ENCODE measurements at regions not wholly inside any gene's neighbourhood (a gene's known extent, or its start where the extent isn't known, plus 50 kb on each side); places are given as distances from the start of the nearest gene placed in this dataset.

DNA sequence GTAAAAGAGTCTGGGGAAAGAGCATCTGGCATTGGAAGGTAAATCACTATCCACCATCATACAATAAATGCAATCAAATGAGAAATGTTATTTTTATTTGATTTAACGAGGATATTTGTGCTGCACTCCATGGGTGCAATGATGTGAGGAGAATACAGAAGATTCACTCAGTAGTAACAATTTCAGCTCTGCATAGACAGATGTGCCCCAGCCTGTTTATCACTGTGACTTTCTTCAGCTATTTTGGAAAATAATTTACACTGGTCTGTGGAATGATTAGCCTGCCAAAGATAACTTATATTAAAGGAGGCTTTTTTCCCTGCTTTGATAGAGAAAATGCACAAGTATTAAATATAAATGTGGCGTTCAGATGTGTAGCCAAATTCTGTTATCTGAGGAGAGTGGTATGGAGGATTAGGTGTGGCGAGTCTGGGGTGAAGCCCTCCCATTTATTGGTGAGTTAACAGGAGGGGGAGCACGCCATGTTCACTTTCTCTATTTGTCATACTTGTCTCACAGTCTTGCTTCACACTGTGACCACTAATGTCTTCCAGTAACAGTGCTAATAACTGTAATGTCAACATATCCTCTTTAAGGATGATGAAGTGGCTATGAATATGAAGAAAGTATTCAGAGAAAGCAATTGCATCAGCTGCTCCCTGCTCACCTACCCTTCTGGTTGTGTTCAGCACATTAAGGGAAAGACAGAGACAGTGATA, 645.6 kb downstream of the MMUT start:
- peak; percentile 44 for DNase-seq (ENCODE audit: low read depth)

DNA sequence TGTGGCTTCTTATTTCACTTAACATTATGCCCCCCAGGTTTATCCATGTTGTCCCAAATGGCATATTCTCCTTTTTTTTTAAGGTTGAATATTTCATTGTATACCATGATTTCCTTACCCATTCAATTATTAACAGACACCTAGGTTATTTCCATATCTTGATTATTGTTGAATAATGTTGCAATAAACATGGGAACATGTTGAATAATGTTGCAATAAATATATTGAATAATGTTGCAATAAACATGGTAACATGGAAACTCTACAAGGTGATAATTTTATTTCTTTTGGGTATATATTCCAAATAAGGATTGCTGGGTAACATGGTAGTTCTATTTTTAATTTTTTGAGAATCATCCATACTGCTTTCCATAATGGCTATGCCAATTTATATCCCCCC, 648.1 kb downstream of the MMUT start:
- DNase-seq (ENCODE audit: low read depth), result no peak

DNA sequence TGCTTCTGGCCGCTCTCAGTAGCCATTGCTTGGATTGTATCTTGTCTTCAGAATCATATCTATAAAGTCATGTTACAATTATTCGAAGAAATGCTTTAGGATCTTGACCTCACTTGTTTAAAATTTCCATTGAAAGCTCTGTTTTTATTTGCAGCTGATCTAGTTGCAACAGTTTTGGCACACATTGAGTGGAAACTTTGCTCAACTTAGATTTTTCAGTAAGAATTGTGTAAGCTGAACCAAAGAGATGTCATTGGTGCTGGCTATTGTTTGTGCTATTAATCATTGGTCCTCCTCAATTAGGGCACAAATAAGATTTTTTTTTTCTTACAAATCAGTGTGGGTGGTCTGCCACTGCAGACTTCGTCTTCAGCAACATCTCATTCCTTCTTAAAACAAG, 649.2 kb downstream of the MMUT start:
- peak; percentile 43 for DNase-seq (ENCODE audit: low read depth)

DNA sequence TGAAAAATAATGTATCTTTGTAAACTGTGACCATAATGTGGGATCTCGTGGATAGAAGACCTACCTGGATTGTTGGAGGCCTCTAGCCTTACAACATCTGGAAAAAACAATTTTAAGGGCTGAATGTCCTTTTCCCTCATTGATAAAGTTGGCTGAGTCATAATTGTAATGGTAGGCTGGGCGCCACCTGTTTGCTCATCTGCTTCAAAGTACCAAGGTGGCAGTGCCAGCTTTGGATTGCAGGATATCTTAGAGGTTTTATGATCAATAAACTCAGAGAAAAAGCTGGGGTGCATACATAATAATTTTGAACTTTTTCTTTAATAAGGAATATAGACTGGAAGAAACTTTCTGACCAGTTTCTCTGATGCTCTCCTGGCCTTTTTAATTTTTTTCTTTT, 653.4 kb downstream of the MMUT start:
- DNase-seq (ENCODE audit: low read depth), result no peak

DNA sequence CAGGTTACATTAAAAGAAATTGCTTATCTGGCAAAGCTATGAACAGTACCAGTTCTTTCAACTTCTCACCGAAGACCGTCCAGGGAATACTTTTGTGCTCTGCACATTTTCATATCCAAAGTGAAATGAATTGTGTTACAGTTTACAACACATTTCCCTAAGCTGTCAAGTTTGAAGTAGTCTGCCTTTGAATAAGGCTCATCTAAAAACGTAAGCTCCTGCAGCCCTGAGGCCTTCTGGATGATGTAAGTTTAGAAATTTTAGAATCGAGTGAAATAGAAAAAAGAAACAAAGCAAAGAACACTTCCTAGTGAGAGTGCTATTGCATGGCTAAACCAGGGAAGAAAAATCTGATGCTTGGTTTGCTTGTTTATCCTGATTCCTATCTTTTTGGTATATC, 653.8 kb downstream of the MMUT start:
- no peak for DNase-seq (ENCODE audit: low read depth)

DNA sequence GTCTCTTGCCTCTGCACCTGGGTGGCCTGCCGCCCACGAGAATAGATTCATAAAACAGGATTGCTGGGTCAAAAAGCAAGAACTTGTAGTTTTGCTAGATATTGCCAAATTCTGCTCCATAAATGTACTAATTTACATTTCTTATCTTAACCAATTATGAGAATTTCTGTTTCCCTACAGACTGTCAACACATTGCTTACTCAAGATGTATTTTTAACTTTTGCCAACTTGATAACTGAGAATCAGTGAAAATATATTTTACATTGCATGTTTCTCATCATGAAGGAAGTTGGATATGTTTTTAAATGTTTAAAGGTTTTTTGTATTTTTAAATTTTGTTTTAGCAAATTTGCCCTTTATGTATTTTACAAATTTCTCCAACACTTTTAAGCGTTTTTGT, 664.8 kb downstream of the MMUT start:
- no peak for DNase-seq (ENCODE audit: low read depth)

DNA sequence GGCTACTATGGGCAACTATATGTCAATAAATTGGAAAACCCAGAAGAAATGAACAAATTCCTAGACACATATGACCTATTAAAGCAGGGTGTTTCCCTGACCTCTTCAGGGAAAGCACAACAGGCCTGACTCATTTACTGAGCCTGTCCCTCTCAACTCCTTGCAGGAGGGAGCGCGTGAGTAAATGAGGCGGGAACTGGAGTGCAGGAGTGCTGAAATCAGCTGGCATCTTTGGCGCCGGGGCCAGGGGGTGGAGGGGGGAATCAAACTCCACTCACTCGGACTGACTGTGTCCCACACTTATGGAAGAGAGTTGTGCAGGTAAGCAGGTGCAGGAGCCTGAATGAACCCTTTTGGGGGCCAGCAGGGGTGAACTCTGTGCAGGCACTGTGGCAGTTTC, 671.2 kb upstream of the PTCHD4 start:
- no peak for DNase-seq (ENCODE audit: low read depth)

DNA sequence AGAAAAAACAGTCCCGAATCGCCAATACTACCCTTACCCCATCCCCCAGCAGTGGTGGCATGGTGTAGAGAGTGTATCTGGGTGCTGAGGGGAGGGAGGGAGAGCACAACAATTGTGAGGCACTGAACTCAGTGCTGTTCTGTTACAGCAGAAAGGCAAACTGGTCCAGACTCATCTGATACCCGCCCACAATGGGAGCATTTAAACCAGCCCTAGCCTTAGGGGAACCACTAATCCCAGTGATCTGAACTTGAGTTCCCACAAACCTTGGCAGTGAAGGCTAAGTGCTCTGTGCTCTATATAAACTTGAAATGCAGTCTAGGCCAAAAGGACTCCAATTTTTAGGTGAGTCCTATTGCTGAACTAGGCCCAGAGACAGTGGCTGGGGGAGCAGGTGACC, 666.4 kb upstream of the PTCHD4 start:
- no peak for DNase-seq (ENCODE audit: low read depth)

DNA sequence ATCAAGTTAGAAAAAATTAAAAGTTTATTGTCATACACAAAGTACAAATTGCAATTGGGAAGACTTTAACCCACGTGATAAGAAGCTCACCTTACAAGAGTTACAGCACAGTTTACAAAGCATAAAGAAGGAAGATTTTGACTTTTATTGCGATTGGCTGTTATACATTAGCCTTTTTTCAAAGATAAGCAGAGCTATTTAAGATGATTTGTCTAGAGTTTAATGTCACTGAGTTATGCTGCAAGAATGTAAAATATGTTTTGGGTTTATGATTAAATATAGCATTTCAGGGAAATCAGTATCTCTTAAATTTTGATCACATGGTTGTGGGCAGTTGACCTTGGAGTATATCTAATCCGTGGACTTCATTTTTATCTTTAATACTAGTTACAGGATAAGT, 664.2 kb upstream of the PTCHD4 start:
- no peak for DNase-seq (ENCODE audit: low read depth)

DNA sequence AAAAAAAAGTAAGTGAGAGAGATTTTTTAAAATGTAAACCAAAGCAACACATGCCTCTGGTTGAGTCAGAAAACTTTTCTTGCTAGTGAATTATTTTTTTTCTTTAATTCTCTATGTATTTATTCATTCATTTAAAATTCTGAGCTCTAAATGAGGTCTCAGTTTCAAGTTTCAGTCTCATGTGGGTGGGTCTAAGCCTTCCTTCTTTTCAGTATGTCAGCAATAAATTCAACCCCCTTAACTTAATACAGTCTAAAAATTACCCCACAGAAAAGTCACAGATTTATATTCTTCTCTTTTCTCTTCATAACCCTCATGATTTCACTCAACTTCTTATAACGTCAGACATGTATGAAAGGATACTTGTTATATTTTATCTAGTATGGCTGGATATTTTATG, 663.3 kb upstream of the PTCHD4 start:
- DNase-seq (ENCODE audit: low read depth), result no peak

DNA sequence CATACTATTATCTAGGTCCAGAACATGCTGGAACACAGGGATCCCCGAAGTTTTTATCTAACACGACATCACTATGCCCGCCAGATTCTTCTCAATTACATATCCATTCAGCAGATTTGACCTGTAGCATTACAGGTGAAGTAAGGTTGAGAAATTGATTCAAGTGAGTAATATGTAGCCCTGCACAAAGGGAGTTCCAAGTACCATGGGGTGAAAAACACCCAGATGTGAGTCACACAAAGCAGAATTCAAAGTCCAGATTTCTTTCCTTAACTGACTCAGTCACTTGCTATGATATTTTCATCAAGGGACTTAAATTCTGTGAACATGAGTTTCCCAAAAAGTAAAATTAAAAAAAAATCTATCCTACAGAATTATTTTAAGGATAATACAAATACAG, 655.4 kb upstream of the PTCHD4 start:
- DNase-seq (ENCODE audit: low read depth), result peak; percentile 64

DNA sequence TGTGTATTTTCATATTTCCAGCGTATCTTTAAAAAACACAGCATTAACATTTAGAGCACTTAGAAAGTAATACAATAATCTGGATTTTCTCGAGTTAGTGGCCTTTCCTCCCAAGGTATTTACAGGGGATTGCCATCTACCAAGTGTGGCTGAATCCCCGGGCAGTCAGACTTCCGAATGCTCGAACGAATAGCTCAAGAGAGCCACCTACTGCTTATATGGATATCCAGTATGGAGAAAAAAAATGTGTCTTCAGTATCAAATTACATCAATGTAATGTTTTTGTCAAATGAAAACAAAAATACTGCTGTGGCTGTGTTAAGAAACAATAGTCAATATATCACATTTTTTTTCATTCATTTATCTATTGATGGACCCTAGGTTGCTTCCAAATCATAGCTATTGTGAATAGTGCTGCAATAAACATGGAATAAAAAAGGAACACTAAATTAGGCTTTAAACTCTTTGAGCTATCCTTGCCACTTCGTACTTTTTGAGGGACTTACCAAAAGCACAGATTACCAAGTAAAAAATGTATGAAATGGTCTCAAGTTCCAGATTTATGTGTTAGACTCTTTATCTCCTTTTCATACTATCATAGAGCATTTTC, 654.5 kb upstream of the PTCHD4 start:
- DNase-seq (ENCODE audit: low read depth), result peak; percentile 57

DNA sequence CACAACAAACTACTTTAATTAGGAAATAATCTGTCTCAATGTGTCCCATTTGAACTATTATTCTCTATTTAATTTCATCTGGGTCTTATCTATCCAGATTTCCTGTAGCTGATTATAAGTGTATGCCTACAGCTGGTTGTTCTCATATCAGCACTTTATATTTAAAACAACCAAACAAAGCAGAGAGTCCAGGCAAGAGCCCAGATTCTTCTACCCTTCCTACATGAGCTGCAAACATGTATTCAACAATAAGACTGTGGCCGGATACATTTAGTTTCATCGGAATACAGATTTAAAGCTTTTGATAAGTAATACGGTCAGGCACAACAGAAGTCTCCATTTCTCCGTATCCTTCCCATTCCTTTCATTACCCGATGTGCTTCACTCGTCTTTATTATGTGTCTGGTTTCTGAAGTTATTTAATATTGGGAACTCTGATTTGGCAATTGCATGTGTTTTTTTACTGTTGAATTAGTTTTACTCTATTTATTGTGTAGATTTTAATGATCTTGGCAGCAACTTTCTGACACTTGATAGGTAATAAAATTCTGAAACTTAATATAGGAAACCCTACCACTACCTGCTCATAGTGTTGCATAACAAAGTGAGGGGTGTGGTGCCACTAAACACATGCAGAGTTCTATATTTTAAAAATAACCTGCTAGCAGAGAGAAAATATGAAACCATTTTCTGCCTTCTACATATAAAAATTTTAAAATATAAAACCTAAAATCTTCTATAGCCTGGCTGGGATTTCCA, 653.5 kb upstream of the PTCHD4 start:
- no peak for DNase-seq (ENCODE audit: low read depth)

DNA sequence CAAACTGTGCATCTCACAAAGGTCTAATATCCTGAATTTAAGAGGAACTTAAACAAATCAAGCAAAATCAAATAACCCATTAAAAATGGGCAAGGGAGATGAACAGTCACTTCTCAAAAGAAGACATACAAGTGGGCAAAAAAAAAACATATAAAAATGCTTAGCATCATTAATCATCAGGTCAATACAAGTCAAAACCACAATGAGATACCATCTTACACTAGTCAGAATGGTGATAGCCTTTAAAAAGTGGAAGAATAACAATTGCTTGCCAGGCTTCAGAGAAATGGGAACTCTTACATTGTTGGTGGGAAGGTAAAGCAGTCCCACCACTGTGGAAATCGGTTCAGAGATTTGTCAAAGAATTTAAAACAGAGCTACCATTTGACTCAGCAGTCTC, 646.7 kb upstream of the PTCHD4 start:
- DNase-seq (ENCODE audit: low read depth), result peak; percentile 22

DNA sequence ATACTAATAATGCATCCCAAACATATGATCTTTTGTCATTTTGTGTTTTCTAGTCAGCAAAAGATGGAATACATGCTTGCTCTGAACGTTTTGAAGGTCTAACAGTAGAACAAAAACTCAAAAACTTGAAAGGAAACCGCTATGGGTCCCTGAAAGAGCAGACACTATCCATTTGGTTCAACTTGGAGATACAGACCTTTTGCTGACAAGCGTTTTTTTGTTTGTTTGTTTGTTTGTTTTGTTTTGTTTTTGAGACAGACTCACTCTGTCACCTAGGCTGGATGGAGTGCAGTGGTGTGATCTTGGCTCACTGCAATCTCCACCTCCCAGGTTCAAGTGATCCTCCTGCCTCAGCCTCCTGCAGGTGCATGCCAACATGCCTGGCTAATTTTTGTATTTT, 644.3 kb upstream of the PTCHD4 start:
- no peak for DNase-seq (ENCODE audit: low read depth)

DNA sequence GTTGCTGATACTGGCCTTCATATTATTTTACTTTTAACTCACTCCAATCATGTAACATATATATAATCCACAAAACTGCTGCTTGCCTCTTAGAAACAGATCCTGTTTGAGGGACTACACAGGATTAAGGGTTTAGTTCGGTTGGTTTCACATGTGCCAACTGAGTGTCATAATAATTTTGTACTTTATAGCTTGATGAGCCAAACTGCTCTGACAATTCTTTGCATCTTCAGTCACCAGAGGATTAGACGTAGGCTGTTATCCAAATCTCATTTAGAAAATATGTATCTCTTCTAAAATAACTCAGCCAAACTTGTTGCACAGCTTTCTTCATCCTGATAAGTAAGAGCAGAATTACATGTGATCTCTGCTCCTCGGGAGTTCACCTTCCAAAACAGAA, 643.6 kb upstream of the PTCHD4 start:
- no peak for DNase-seq (ENCODE audit: low read depth)

DNA sequence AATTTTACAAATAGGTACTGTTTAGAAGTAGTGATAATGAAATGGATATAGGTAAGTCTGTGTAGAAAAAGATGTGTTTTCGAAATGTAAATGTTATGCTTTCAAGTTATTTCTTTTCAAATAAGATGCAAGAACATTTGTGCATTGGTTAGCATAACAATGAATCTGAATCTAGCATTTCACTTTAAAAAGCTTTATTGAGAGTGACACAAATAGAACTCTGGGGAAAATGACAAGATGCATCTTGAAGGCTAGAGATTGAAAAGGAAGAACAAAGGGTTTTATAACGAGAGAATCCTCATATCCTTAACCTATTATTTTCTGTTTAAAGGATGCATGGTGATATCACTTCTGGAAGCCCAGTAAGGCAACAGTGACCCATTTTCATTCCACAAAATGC, 639.9 kb upstream of the PTCHD4 start:
- no peak for DNase-seq (ENCODE audit: low read depth)

DNA sequence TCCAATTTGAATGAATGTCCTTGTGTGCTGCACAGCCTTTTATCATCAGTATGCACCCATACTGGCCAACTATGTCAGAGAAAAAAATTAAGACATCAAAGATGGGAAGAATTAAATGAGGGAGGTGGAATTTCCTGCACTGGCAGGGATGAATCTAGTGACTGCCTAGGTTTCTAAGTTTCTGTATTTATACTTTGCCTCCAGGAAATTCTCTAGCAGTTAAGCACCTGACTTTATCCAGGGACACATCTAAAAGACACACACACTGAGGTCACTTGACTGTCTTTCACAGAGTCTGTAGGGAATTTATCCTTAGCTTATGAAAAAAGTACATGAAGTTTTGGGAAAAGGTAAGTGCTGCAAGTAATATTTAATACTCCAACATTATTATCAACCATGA, 636.5 kb upstream of the PTCHD4 start:
- DNase-seq (ENCODE audit: low read depth), result no peak

DNA sequence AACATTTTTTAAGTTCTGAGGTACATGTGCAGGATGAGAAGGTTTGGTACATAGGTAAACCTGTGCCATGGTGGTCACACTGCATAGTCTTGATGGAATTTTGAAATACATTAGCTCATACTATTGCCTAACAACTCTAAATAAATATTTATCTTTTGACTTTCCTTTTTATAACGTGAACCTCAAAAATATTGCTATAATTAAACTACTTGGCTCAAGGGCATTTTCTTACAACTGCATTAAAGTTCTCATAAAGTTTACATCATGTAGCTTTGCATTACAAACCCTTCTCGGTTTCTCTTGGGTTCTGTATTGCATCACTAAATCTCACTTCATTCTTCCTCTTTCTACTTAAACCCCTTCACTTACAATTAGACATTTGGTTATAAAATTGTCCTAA, 636.0 kb upstream of the PTCHD4 start:
- no peak for DNase-seq (ENCODE audit: low read depth)

DNA sequence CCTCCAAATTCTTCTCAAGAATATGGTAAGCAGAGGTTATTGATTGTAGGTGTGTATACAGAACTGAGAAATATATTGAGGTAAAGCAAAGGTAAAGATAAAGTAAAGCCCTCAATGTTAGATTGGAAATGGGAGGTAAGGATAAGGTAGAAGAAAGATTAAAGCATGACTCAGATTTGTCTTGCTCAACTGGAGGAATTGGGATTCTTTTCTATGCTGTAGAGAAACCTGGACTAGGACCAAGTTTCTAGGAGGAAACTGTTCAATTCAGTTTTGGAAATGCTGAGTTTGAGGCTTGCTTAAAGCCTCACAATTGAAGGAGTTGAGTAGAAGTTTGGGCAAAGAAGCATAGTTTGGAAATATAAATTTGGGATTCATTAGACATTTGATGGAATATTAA, 634.0 kb upstream of the PTCHD4 start:
- peak; percentile 53 for DNase-seq (ENCODE audit: low read depth)

DNA sequence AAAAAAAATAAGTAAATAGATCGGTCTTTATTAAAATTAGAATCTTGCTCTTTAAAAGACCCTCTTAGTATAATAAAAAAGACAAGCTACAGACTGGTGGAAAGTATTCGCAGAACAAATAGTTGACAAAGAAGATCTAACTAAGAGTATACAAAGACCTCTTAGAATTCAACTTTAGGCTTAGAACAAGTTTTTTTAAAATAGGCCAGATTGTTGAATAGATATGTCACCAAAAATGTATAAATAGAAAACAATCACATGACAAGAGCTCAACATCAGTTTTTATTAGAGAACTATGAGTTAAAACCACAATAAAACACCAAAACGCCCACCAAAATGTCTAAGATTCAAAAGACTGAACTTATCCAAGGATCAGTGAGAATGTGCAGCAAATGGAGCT, 632.7 kb upstream of the PTCHD4 start:
- DNase-seq (ENCODE audit: low read depth), result no peak

DNA sequence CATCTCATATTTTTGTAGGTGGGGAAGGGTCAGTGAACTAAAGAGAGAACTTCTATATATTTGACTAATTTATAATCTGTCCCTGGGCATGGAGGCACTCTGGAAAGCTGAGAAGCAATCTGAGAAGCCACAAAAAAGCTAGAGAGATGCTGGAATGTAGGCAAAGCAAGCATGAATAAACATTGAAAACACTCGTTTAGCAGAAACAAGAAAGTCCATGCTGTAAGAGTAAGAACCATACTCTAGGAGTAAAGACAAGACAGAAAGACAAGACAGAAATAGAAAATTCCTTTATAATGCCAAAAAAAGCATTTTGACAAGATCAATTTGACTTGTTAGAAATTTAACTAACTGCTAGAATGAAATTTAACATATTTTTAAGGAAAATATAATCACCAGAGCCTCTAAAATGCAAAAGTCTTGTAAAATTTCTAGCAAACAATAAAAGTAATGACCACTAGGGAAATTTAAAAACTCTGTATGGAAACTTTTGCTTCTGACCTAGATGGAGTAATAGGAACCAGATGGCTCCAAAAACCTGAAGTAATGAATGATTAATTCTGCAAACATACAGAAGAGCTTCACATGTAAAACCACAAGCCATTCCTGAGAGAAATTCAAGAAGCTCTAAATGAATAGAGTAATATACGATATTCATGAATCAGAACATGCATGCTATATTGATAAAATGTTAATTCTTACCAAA, 625.7 kb upstream of the PTCHD4 start:
- DNase-seq (ENCODE audit: low read depth), result peak; percentile 87

DNA sequence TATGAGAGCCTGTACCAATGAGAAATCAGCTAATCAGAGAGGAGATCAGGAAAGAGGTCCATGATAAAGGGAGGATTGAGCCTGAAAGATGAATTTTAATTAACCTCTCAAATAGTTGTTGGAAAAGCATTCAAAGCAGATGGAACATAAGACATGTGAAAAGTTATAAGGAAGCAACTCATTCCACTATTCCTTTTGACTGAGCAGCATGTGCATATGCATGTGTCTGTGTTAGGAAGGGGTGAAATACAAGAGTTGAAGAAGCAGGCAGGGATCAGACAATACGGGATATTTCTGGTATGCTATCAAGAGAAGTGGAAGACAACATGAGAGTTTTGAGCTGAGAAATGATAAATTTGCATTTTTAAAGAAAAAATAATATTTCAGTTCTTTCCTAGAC, 624.8 kb upstream of the PTCHD4 start:
- DNase-seq (ENCODE audit: low read depth), result no peak

Measured in stromal cell of bone marrow (primary cell).